GM12874 (cell line): ENCODE measurements at regions not wholly inside any gene's neighbourhood (a gene's known extent, or its start where the extent isn't known, plus 50 kb on each side); places are given as distances from the start of the nearest gene placed in this dataset.

Experiments used
- CTCF ChIP-seq: IDR thresholded peaks from 2 replicates; pipeline ENCODE4 v1.5.1; 2011; ENCODE audit warnings: low read depth, mild to moderate bottlenecking, control low read depth, low read length, moderate library complexity; ENCODE audit not compliant: insufficient read depth

DNA sequence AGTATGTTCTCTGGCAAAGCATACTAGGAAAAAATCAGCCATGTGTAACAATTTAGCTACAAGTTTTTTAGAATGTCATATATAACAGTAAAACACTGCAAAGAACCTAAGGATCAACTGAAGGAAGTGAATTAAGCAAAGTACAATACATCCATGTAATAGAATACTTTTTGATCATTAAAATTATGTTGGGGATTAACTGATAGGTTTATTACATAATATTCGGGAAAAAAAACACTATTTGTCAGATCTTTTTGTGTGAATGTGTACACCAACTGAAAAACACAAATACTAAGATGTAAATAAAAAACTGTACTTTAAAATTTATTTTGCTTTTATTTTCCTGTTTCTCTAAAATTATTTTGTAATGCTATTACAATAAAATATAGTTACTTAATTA is 185.5 kb upstream of the DYNLRB2 start:
- no peak for TF ChIP-seq CTCF

- TF ChIP-seq CTCF, result no peak
Observed at GRCh38 chr16:80350061-80350460, 190.7 kb upstream of the DYNLRB2 start.

DNA sequence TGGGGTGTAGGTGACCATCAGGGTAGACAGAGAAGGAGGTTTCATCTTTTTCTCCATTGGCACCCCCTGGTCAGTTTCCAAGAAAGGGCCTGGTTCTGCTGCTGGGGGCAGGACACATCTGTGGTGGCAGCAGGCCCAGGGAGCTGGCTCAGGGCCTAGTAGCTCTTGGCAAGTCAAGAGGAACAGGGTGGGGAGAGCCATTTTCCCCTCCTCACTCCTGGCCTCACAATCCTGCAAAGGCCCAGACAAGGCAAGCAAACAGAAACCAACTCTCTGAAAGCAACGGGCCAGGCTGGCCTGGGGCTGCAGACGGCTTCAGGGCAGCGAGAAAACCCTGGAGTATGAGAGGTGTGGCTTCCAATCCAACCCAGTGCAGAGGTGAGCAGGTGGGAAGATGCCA is 192.9 kb upstream of the DYNLRB2 start:
- no peak for TF ChIP-seq CTCF

GRCh38 chr16:80347002-80347401 is 193.8 kb upstream of the DYNLRB2 start:
- TF ChIP-seq CTCF, result no peak

DNA sequence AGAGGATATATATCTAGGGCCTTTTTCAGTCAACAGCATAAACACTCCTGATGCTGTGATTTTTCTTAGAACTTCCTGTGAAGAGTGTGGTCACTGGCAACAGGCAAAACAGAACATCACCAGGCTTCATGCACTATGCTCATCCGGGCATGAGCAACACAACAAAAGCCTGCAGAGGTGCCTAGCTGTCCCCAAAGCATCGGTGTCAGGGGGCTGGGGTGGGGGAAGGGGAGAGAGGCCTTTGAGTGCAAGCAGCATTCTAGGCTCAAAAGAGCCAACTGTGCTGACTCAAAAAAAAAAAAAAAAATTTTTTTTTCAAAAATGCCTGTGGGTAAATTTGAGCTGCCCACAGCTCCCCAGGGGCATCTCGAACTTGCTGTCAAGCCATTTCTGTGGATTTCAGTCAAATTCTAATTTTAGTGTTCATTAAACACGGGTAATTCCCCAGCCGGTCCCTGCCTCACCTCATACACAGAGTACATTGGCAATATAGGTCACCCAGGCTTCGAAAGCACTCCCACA is 194.6 kb upstream of the DYNLRB2 start:
- TF ChIP-seq CTCF, result no peak

GRCh38 chr16:80345701-80346100 is 195.1 kb upstream of the DYNLRB2 start:
- TF ChIP-seq CTCF, result no peak

DNA sequence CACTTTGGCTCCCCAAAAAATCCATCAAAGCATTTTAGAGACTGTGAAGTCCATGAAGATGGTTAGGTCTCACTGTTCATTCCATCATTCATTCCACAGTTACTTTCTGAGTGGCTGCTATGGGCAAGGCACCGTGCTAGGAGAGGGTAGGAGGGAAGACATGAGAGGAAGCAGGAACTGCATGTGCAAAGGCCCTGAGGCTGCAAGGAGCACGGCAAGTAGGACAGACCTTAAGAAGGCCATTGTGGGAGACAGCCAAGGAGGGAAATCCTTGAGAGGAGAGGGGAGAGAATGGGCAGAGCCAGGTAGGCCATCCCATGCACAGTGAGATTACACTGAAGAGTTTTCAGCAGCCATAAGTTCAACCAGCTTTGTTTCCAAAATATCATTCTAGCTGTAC is 196.2 kb upstream of the DYNLRB2 start:
- TF ChIP-seq CTCF, result no peak

DNA sequence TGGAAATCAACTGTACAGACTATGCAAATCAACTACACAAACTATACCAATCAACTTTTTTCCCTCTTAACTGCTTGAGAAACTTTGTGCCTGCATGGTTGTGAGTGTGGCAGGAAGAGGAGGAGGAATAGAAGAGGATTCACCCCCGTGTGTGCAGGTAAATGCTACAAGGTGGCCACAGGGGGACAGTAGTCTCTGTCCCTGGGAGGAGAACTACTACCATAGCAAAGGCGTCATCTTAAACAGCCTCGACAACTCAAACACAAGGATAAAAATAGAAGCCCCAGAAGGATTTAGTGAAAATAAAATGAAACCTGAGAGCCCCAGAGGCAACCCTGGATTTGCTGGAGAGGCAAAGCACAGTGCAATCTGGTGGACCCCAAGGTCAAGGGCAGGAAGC is 199.5 kb upstream of the DYNLRB2 start:
- TF ChIP-seq CTCF, result no peak
